Natural killer cell (primary cell): ENCODE measurements at regions not wholly inside any gene's neighbourhood (a gene's known extent, or its start where the extent isn't known, plus 50 kb on each side); places are given as distances from the start of the nearest gene placed in this dataset.

ENCODE experiments used
- ATAC-seq, 3 donors: fragments of 150-1000 bp in 2 of 3; fragments of 200-7000 bp in 1 of 3; cut with Tn5 transposase; 1 replicate in 1 of 3; 2 replicates in 2 of 3; pipeline ENCODE4 v1.10.0; 2021; ENCODE audit warnings: mild to moderate bottlenecking in 2 of 3, moderate library complexity in 2 of 3
- DNase-seq, 2 donors: peaks; one replicate each; pipeline versions ENCODE4 v3.0.0 to v3.0.0-alpha.2; 2013 to 2021; ENCODE audit warnings: mixed read lengths in 1 of 2
- H3K27ac ChIP-seq: one replicate; pipeline ENCODE4 v1.5.1; 2013; ENCODE audit warnings: mild to moderate bottlenecking, low read length
- H3K27me3 ChIP-seq: one replicate; pipeline ENCODE4 v1.6.1; 2013; ENCODE audit warnings: low read length; ENCODE audit not compliant: control insufficient read depth, insufficient read depth
- H3K36me3 ChIP-seq: one replicate; pipeline ENCODE4 v1.6.1; 2013; ENCODE audit warnings: low read length; ENCODE audit not compliant: control insufficient read depth, insufficient read depth
- H3K4me1 ChIP-seq: one replicate; pipeline ENCODE4 v1.6.1; 2013; ENCODE audit warnings: low read length; ENCODE audit not compliant: control insufficient read depth, insufficient read depth
- H3K4me3 ChIP-seq: one replicate; pipeline ENCODE4 v1.5.1; 2013; ENCODE audit warnings: low read length
- H3K9me3 ChIP-seq: one replicate; pipeline ENCODE4 v1.6.1; 2013; ENCODE audit warnings: low read length; ENCODE audit not compliant: control insufficient read depth, insufficient read depth
- H3K27ac Mint-ChIP-seq, 2 donors: one replicate each; pipeline ENCODE4 v1.8.0; 2022; ENCODE audit warnings: mild to moderate bottlenecking in 2 of 2, mixed read lengths in 2 of 2, moderate library complexity in 1 of 2
- H3K27me3 Mint-ChIP-seq, 2 donors: one replicate each; pipeline ENCODE4 v1.8.0; 2022; ENCODE audit warnings: low read depth in 2 of 2, mixed read lengths in 2 of 2
- H3K36me3 Mint-ChIP-seq: one replicate; pipeline ENCODE4 v1.8.0; 2022; ENCODE audit warnings: mixed read lengths
- H3K4me1 Mint-ChIP-seq, 2 donors: one replicate each; pipeline ENCODE4 v1.8.0; 2022; ENCODE audit warnings: mixed read lengths in 2 of 2
- H3K4me3 Mint-ChIP-seq: one replicate; pipeline ENCODE4 v1.8.0; 2022; ENCODE audit warnings: mild to moderate bottlenecking, moderate library complexity, mixed read lengths
- H3K9me3 Mint-ChIP-seq, 2 donors: one replicate each; pipeline ENCODE4 v1.8.0; 2022; ENCODE audit warnings: mixed read lengths in 2 of 2
- CTCF ChIP-seq: fragments of 200-600 bp; IDR thresholded peaks from one replicate; pipeline ENCODE4 v1.8.0; 2022; ENCODE audit warnings: antibody characterized with exemption
- WGBS: methylation state at CpG from one replicate; pipeline ENCODE4 v1.1.7; 2013; ENCODE audit warnings: missing lambda C conversion rate; ENCODE audit not compliant: insufficient coverage; 5-methylcytosine and 5-hydroxymethylcytosine counted together
- intact Hi-C: fragments of 100-400 bp; cut with micrococcal nuclease; formaldehyde crosslinking; loops from one replicate; pipeline ENCODE4 v1.14.2; 2022

GRCh38 chr4:66059556-66059955, 389.3 kb upstream of the EPHA5 start:
- Mint-ChIP-seq H3K4me3 (no peak overlapping the region), H3K27ac (no peak overlapping the region), H3K36me3 (peaks cover 6% of the 10 kb centered on the region), H3K27me3 (no peaks in the 10 kb centered on the region), H3K4me1 (no peaks in the 10 kb centered on the region), H3K9me3 (peaks cover 17 to 27% of the 10 kb centered on the region in 2 donors)
- no peak for TF ChIP-seq CTCF
- ATAC-seq (no peak), DNase-seq (no peak)
- 88% methylated on average over 1 of the region's 2 CpGs for WGBS
- Histone ChIP-seq H3K27me3 (no peaks in the 10 kb centered on the region), H3K4me3 (no peak overlapping the region), H3K27ac (no peak overlapping the region), H3K9me3 (no peaks in the 10 kb centered on the region), H3K4me1 (no peaks in the 10 kb centered on the region), H3K36me3 (no peaks in the 10 kb centered on the region)
- intact Hi-C loops = no loop called here

GRCh38 chr4:66059136-66059535, 388.8 kb upstream of the EPHA5 start:
- no peak for TF ChIP-seq CTCF
- no peaks in the 10 kb centered on the region for H3K27me3 ChIP-seq
- H3K27ac ChIP-seq = no peak overlapping the region
- ATAC-seq (no peak), DNase-seq (no peak)
- no peaks in the 10 kb centered on the region for H3K9me3 ChIP-seq
- no peak overlapping the region for H3K27ac Mint-ChIP-seq
- H3K36me3 Mint-ChIP-seq = peaks cover 6% of the 10 kb centered on the region
- H3K4me3 ChIP-seq = no peak overlapping the region
- no peak overlapping the region for H3K4me3 Mint-ChIP-seq
- WGBS = no CpG with 5 or more reads among the region's 1 CpG
- H3K36me3 ChIP-seq = no peaks in the 10 kb centered on the region
- peaks cover 17 to 27% of the 10 kb centered on the region in 2 donors for H3K9me3 Mint-ChIP-seq
- intact Hi-C loops = no loop called here
- H3K4me1 Mint-ChIP-seq = no peaks in the 10 kb centered on the region
- H3K27me3 Mint-ChIP-seq = no peaks in the 10 kb centered on the region
- H3K4me1 ChIP-seq = no peaks in the 10 kb centered on the region

GRCh38 chr4:66055999-66056398, 385.7 kb upstream of the EPHA5 start:
- Mint-ChIP-seq H3K9me3 (peaks cover 17 to 23% of the 10 kb centered on the region in 2 donors), H3K36me3 (no peaks in the 10 kb centered on the region), H3K4me3 (no peak overlapping the region), H3K4me1 (no peaks in the 10 kb centered on the region), H3K27ac (no peak overlapping the region), H3K27me3 (no peaks in the 10 kb centered on the region)
- Histone ChIP-seq H3K27ac (no peak overlapping the region), H3K27me3 (no peaks in the 10 kb centered on the region), H3K4me1 (no peaks in the 10 kb centered on the region), H3K36me3 (no peaks in the 10 kb centered on the region), H3K9me3 (no peaks in the 10 kb centered on the region), H3K4me3 (no peak overlapping the region)
- TF ChIP-seq CTCF = no peak
- intact Hi-C loops = no loop called here
- no peak for ATAC-seq
- no peak for DNase-seq

GRCh38 chr4:66052426-66052825, 382.1 kb upstream of the EPHA5 start:
- DNase-seq = no peak
- no peak for ATAC-seq
- Histone ChIP-seq H3K9me3 (no peaks in the 10 kb centered on the region), H3K27ac (no peak overlapping the region), H3K36me3 (no peaks in the 10 kb centered on the region), H3K27me3 (no peaks in the 10 kb centered on the region), H3K4me1 (no peaks in the 10 kb centered on the region), H3K4me3 (no peak overlapping the region)
- Mint-ChIP-seq H3K36me3 (no peaks in the 10 kb centered on the region), H3K27ac (no peak overlapping the region), H3K4me3 (no peak overlapping the region), H3K9me3 (peaks cover 14 to 28% of the 10 kb centered on the region in 2 donors), H3K4me1 (no peaks in the 10 kb centered on the region), H3K27me3 (no peaks in the 10 kb centered on the region)
- no peak for TF ChIP-seq CTCF
- WGBS = 38% methylated on average over 1 of the region's 2 CpGs
- intact Hi-C loops = no loop called here
